ENCODE measurements at regions not wholly inside any gene's neighbourhood (a gene's known extent, or its start where the extent isn't known, plus 50 kb on each side); places are given as distances from the start of the nearest gene placed in this dataset.

DNA sequence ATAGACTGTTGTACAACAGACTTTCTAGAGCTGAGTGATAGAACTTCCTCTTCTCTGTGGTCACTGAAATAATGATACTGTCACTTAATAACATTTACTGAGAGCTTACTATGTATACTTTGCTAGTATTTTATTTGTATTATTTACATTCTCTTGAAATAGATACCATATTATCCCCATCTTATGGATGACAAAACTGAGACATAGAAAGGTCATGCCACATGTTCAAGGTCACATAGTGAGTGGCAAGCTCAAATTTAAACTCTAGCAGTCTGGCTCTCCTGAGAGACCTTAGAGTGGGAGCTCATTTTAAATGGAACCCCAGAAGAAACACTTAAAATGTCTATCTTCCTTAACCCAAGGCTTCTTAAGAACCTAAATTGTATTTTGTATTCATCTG lies 266.6 kb upstream of the CAMK1G start:
- H3K27me3 ChIP-seq (ENCODE audit: control insufficient read depth in 5 of 5, insufficient read depth in 4 of 5, low read length in 5 of 5), result peaks cover 0 to 6% (median 0%) of the 10 kb centered on the region in 5 donors
- no peak overlapping the region for H3K27ac ChIP-seq (ENCODE audit: low read depth, low read length)
- H3K4me3 ChIP-seq (ENCODE audit: low read depth in 1 of 5, low read length in 5 of 5), result no peak overlapping the region
- no peaks in the 10 kb centered on the region for H3K4me1 ChIP-seq (ENCODE audit: control insufficient read depth in 5 of 5, insufficient read depth in 5 of 5, low read length in 5 of 5)
- H3K36me3 ChIP-seq (ENCODE audit: control insufficient read depth in 5 of 5, insufficient read depth in 5 of 5, low read length in 5 of 5), result no peaks in the 10 kb centered on the region
- no peak overlapping the region for H3K9ac ChIP-seq (ENCODE audit: low read length in 5 of 5)
- H3K9me3 ChIP-seq (ENCODE audit: control insufficient read depth in 5 of 5, low read length in 5 of 5), result no peaks in the 10 kb centered on the region

GRCh38 chr1:209318181-209319056 lies 265.1 kb upstream of the CAMK1G start:
- Histone ChIP-seq H3K27ac (ENCODE audit: low read depth, low read length) (no peak overlapping the region), H3K9ac (ENCODE audit: low read length in 5 of 5) (no peak overlapping the region), H3K27me3 (ENCODE audit: control insufficient read depth in 5 of 5, insufficient read depth in 4 of 5, low read length in 5 of 5) (peaks cover 0 to 6% (median 0%) of the 10 kb centered on the region in 5 donors), H3K4me3 (ENCODE audit: low read depth in 1 of 5, low read length in 5 of 5) (no peak overlapping the region), H3K9me3 (ENCODE audit: control insufficient read depth in 5 of 5, low read length in 5 of 5) (no peaks in the 10 kb centered on the region), H3K4me1 (ENCODE audit: control insufficient read depth in 5 of 5, insufficient read depth in 5 of 5, low read length in 5 of 5) (no peaks in the 10 kb centered on the region), H3K36me3 (ENCODE audit: control insufficient read depth in 5 of 5, insufficient read depth in 5 of 5, low read length in 5 of 5) (no peaks in the 10 kb centered on the region)

DNA sequence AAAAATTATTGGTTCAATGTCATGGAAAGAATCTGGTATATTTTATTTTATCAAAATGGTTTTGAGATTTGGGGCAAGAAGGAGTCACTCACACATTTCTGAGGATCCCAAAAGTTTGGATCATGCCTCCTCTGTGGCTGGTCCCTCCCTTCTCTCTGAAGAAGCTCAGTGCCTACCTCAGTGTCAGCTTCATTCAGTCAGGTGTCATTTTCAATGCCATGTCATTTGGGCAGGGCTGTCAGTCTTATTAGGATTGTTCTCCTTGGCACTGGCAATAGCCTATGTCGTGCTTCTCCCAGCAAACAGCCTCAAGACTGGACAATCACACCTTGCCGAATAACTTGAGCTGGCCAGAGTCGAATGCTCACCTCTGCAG lies 264.5 kb upstream of the CAMK1G start:
- Histone ChIP-seq H3K27ac (ENCODE audit: low read depth, low read length) (no peak overlapping the region), H3K9ac (ENCODE audit: low read length in 5 of 5) (no peak overlapping the region), H3K9me3 (ENCODE audit: control insufficient read depth in 5 of 5, low read length in 5 of 5) (no peaks in the 10 kb centered on the region), H3K36me3 (ENCODE audit: control insufficient read depth in 5 of 5, insufficient read depth in 5 of 5, low read length in 5 of 5) (no peaks in the 10 kb centered on the region), H3K4me3 (ENCODE audit: low read depth in 1 of 5, low read length in 5 of 5) (no peak overlapping the region), H3K27me3 (ENCODE audit: control insufficient read depth in 5 of 5, insufficient read depth in 4 of 5, low read length in 5 of 5) (peaks cover 0 to 6% (median 0%) of the 10 kb centered on the region in 5 donors), H3K4me1 (ENCODE audit: control insufficient read depth in 5 of 5, insufficient read depth in 5 of 5, low read length in 5 of 5) (no peaks in the 10 kb centered on the region)

DNA sequence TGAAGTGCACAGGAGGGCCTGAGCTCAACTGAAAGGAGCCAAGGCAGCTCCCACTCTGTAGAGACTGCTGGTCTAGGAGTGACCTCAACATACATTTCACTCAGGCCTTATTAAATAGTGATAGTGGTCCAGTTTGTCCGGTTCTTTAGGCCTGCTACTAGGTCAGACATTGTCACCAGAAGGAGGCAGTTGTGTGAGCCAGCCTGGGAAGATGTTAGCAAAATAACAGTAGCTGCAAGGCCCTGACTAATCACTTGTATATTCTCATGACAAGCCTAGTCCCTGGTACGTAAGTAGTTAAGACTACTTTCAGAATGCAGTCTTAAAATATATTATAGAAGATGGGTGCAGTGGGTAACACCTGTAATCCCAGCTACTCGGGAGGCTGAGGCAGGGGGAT lies 264.0 kb upstream of the CAMK1G start:
- H3K9ac ChIP-seq (ENCODE audit: low read length in 5 of 5), result no peak overlapping the region
- no peaks in the 10 kb centered on the region for H3K36me3 ChIP-seq (ENCODE audit: control insufficient read depth in 5 of 5, insufficient read depth in 5 of 5, low read length in 5 of 5)
- no peaks in the 10 kb centered on the region for H3K9me3 ChIP-seq (ENCODE audit: control insufficient read depth in 5 of 5, low read length in 5 of 5)
- H3K4me3 ChIP-seq (ENCODE audit: low read depth in 1 of 5, low read length in 5 of 5), result no peak overlapping the region
- H3K27ac ChIP-seq (ENCODE audit: low read depth, low read length), result no peak overlapping the region
- H3K27me3 ChIP-seq (ENCODE audit: control insufficient read depth in 5 of 5, insufficient read depth in 4 of 5, low read length in 5 of 5), result peaks cover 0 to 4% (median 0%) of the 10 kb centered on the region in 5 donors
- H3K4me1 ChIP-seq (ENCODE audit: control insufficient read depth in 5 of 5, insufficient read depth in 5 of 5, low read length in 5 of 5), result no peaks in the 10 kb centered on the region

GRCh38 chr1:209323743-209324142 lies 259.8 kb upstream of the CAMK1G start:
- Histone ChIP-seq H3K4me3 (ENCODE audit: low read depth in 1 of 5, low read length in 5 of 5) (no peak overlapping the region), H3K9ac (ENCODE audit: low read length in 5 of 5) (no peak overlapping the region), H3K9me3 (ENCODE audit: control insufficient read depth in 5 of 5, low read length in 5 of 5) (no peaks in the 10 kb centered on the region), H3K27ac (ENCODE audit: low read depth, low read length) (no peak overlapping the region), H3K4me1 (ENCODE audit: control insufficient read depth in 5 of 5, insufficient read depth in 5 of 5, low read length in 5 of 5) (no peaks in the 10 kb centered on the region), H3K36me3 (ENCODE audit: control insufficient read depth in 5 of 5, insufficient read depth in 5 of 5, low read length in 5 of 5) (no peaks in the 10 kb centered on the region), H3K27me3 (ENCODE audit: control insufficient read depth in 5 of 5, insufficient read depth in 4 of 5, low read length in 5 of 5) (peaks cover 0 to 2% (median 0%) of the 10 kb centered on the region in 5 donors)

- Histone ChIP-seq H3K9ac (ENCODE audit: low read length in 5 of 5) (no peak overlapping the region), H3K4me1 (ENCODE audit: control insufficient read depth in 5 of 5, insufficient read depth in 5 of 5, low read length in 5 of 5) (no peaks in the 10 kb centered on the region), H3K27ac (ENCODE audit: low read depth, low read length) (no peak overlapping the region), H3K36me3 (ENCODE audit: control insufficient read depth in 5 of 5, insufficient read depth in 5 of 5, low read length in 5 of 5) (no peaks in the 10 kb centered on the region), H3K9me3 (ENCODE audit: control insufficient read depth in 5 of 5, low read length in 5 of 5) (no peaks in the 10 kb centered on the region), H3K27me3 (ENCODE audit: control insufficient read depth in 5 of 5, insufficient read depth in 4 of 5, low read length in 5 of 5) (peaks cover 0 to 2% (median 0%) of the 10 kb centered on the region in 5 donors), H3K4me3 (ENCODE audit: low read depth in 1 of 5, low read length in 5 of 5) (no peak overlapping the region)
These were observed 258.3 kb upstream of the CAMK1G start for GRCh38 chr1:209324901-209325871.

DNA sequence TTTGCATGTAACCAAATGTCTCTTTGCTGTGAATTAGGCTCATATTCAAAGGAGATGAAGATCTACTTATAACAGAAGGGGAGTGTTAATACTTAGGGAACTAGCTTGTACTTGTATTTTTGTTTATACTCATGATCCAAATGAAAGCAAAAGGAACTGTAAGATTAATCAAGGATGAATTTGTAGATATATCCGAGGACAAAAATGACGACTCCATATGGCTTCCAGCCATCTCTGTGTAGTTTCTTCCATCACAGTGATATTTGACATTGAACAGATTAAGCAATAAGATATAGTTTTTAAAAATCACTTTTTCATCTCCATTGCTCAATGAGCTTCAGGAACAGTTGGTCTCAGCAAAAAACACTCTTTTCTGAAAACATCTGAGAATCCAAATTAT lies 257.4 kb upstream of the CAMK1G start:
- Histone ChIP-seq H3K27ac (ENCODE audit: low read depth, low read length) (no peak overlapping the region), H3K9me3 (ENCODE audit: control insufficient read depth in 5 of 5, low read length in 5 of 5) (no peaks in the 10 kb centered on the region), H3K4me1 (ENCODE audit: control insufficient read depth in 5 of 5, insufficient read depth in 5 of 5, low read length in 5 of 5) (no peaks in the 10 kb centered on the region), H3K4me3 (ENCODE audit: low read depth in 1 of 5, low read length in 5 of 5) (no peak overlapping the region), H3K9ac (ENCODE audit: low read length in 5 of 5) (no peak overlapping the region), H3K36me3 (ENCODE audit: control insufficient read depth in 5 of 5, insufficient read depth in 5 of 5, low read length in 5 of 5) (no peaks in the 10 kb centered on the region), H3K27me3 (ENCODE audit: control insufficient read depth in 5 of 5, insufficient read depth in 4 of 5, low read length in 5 of 5) (peaks cover 0 to 2% (median 0%) of the 10 kb centered on the region in 5 donors)

GRCh38 chr1:209326831-209327230 lies 256.7 kb upstream of the CAMK1G start:
- H3K9ac ChIP-seq (ENCODE audit: low read length in 5 of 5), result no peak overlapping the region
- H3K27me3 ChIP-seq (ENCODE audit: control insufficient read depth in 5 of 5, insufficient read depth in 4 of 5, low read length in 5 of 5), result peaks cover 0 to 2% (median 0%) of the 10 kb centered on the region in 5 donors
- no peak overlapping the region for H3K4me3 ChIP-seq (ENCODE audit: low read depth in 1 of 5, low read length in 5 of 5)
- no peaks in the 10 kb centered on the region for H3K9me3 ChIP-seq (ENCODE audit: control insufficient read depth in 5 of 5, low read length in 5 of 5)
- H3K4me1 ChIP-seq (ENCODE audit: control insufficient read depth in 5 of 5, insufficient read depth in 5 of 5, low read length in 5 of 5), result no peaks in the 10 kb centered on the region
- H3K36me3 ChIP-seq (ENCODE audit: control insufficient read depth in 5 of 5, insufficient read depth in 5 of 5, low read length in 5 of 5), result no peaks in the 10 kb centered on the region
- no peak overlapping the region for H3K27ac ChIP-seq (ENCODE audit: low read depth, low read length)

GRCh38 chr1:209328196-209328595 lies 255.3 kb upstream of the CAMK1G start:
- H3K4me1 ChIP-seq (ENCODE audit: control insufficient read depth in 5 of 5, insufficient read depth in 5 of 5, low read length in 5 of 5), result no peaks in the 10 kb centered on the region
- no peak overlapping the region for H3K27ac ChIP-seq (ENCODE audit: low read depth, low read length)
- H3K27me3 ChIP-seq (ENCODE audit: control insufficient read depth in 5 of 5, insufficient read depth in 4 of 5, low read length in 5 of 5), result peaks cover 0 to 3% (median 0%) of the 10 kb centered on the region in 5 donors
- no peak overlapping the region for H3K9ac ChIP-seq (ENCODE audit: low read length in 5 of 5)
- no peak overlapping the region for H3K4me3 ChIP-seq (ENCODE audit: low read depth in 1 of 5, low read length in 5 of 5)
- no peaks in the 10 kb centered on the region for H3K9me3 ChIP-seq (ENCODE audit: control insufficient read depth in 5 of 5, low read length in 5 of 5)
- no peaks in the 10 kb centered on the region for H3K36me3 ChIP-seq (ENCODE audit: control insufficient read depth in 5 of 5, insufficient read depth in 5 of 5, low read length in 5 of 5)

- Histone ChIP-seq H3K9me3 (ENCODE audit: control insufficient read depth in 5 of 5, low read length in 5 of 5) (no peaks in the 10 kb centered on the region), H3K9ac (ENCODE audit: low read length in 5 of 5) (no peak overlapping the region), H3K4me1 (ENCODE audit: control insufficient read depth in 5 of 5, insufficient read depth in 5 of 5, low read length in 5 of 5) (no peaks in the 10 kb centered on the region), H3K27ac (ENCODE audit: low read depth, low read length) (no peak overlapping the region), H3K27me3 (ENCODE audit: control insufficient read depth in 5 of 5, insufficient read depth in 4 of 5, low read length in 5 of 5) (peaks cover 0 to 6% (median 0%) of the 10 kb centered on the region in 5 donors), H3K4me3 (ENCODE audit: low read depth in 1 of 5, low read length in 5 of 5) (no peak overlapping the region), H3K36me3 (ENCODE audit: control insufficient read depth in 5 of 5, insufficient read depth in 5 of 5, low read length in 5 of 5) (no peaks in the 10 kb centered on the region)
These were observed 248.3 kb upstream of the CAMK1G start for GRCh38 chr1:209335178-209335577.
